IMR-90 (cell line): ENCODE measurements at regions not wholly inside any gene's neighbourhood (a gene's known extent, or its start where the extent isn't known, plus 50 kb on each side); places are given as distances from the start of the nearest gene placed in this dataset.

ENCODE experiments used
- ATAC-seq: fragments of 200-7000 bp; cut with Tn5 transposase; 2 replicates; pipeline ENCODE4 v1.9.1; 2020; ENCODE audit warnings: low read depth, mild to moderate bottlenecking, moderate library complexity
- BruUV-seq: library from RNA; stranded (reverse); fragments of 400-500 nt; replicated peaks from 2 replicates; lab custom pipeline; 2021; lab: Mats Ljungman, UMichigan
- CTCF ChIA-PET: fragments of 300-600 bp; formaldehyde crosslinking; extraction: SDS; loops from one replicate; lab custom pipeline; 2021; ENCODE audit warnings: antibody characterized with exemption; lab: Yijun Ruan, JAX
- POLR2A ChIA-PET: fragments of 300-600 bp; sonication (Branson Sonifier 250); formaldehyde crosslinking; loops from one replicate; lab custom pipeline; 2022; ENCODE audit warnings: antibody characterized with exemption; ENCODE audit not compliant: unreplicated experiment; lab: Charles Lee
- DNase-seq: peaks from one replicate; pipeline ENCODE4 v3.0.0; 2013
- H2AFZ ChIP-seq: replicated peaks from 2 replicates; pipeline ENCODE3; 2013; ENCODE audit warnings: low read length, mild to moderate bottlenecking; ENCODE audit not compliant: poor library complexity
- H2AK5ac ChIP-seq: 2 replicates; pipeline ENCODE4 v1.6.1; 2013; ENCODE audit warnings: low read depth, low read length, inconsistent platforms
- H2AK9ac ChIP-seq: replicated peaks from 2 replicates; pipeline ENCODE3; 2013; ENCODE audit warnings: mild to moderate bottlenecking, low read depth, low read length, moderate library complexity; ENCODE audit not compliant: poor library complexity
- H2BK120ac ChIP-seq: 2 replicates; pipeline ENCODE4 v1.6.1; 2013; ENCODE audit warnings: low read depth, low read length, inconsistent platforms
- H2BK15ac ChIP-seq: 3 replicates; pipeline ENCODE4 v1.6.1; 2013; ENCODE audit warnings: low read depth, low read length, inconsistent platforms
- H2BK20ac ChIP-seq: 2 replicates; pipeline ENCODE4 v1.6.1; 2013; ENCODE audit warnings: low read depth, mild to moderate bottlenecking, inconsistent platforms, low read length, moderate library complexity
- H2BK5ac ChIP-seq: 2 replicates; pipeline ENCODE4 v1.6.1; 2013; ENCODE audit warnings: mild to moderate bottlenecking, low read depth, low read length, inconsistent platforms; ENCODE audit not compliant: poor library complexity, severe bottlenecking
- H3K14ac ChIP-seq: replicated peaks from 2 replicates; pipeline ENCODE4 v1.6.1; 2013; ENCODE audit warnings: low read depth, low read length, inconsistent platforms
- H3K18ac ChIP-seq: 2 replicates; pipeline ENCODE4 v1.6.1; 2013; ENCODE audit warnings: low read depth, low read length, control low read depth
- H3K23ac ChIP-seq: 2 replicates; pipeline ENCODE4 v1.6.1; 2013; ENCODE audit warnings: low read depth, low read length, inconsistent platforms
- H3K27ac ChIP-seq: 2 replicates; pipeline ENCODE4 v1.5.1; 2013; ENCODE audit warnings: mild to moderate bottlenecking, control low read depth, low read length; ENCODE audit not compliant: insufficient read depth
- H3K27me3 ChIP-seq: 2 replicates; pipeline ENCODE4 v1.6.1; 2013; ENCODE audit warnings: low read length; ENCODE audit not compliant: control insufficient read depth, insufficient read depth
- H3K36me3 ChIP-seq: 2 replicates; pipeline ENCODE4 v1.6.1; 2013; ENCODE audit warnings: low read length, mixed read lengths; ENCODE audit not compliant: control insufficient read depth, insufficient read depth
- H3K4ac ChIP-seq: 2 replicates; pipeline ENCODE4 v1.6.1; 2013; ENCODE audit warnings: low read depth, low read length, inconsistent platforms
- H3K4me1 ChIP-seq: 2 replicates; pipeline ENCODE4 v1.6.1; 2013; ENCODE audit warnings: low read length, mixed read lengths; ENCODE audit not compliant: control insufficient read depth, insufficient read depth
- H3K4me2 ChIP-seq: 2 replicates; pipeline ENCODE4 v1.6.1; 2013; ENCODE audit warnings: low read depth, mild to moderate bottlenecking, control low read depth, low read length, moderate library complexity
- H3K4me3 ChIP-seq: 2 replicates; pipeline ENCODE4 v1.5.1; 2013; ENCODE audit warnings: low read depth, mild to moderate bottlenecking, control low read depth, low read length, moderate library complexity; ENCODE audit not compliant: insufficient read depth
- H3K56ac ChIP-seq: 2 replicates; pipeline ENCODE4 v1.6.1; 2013; ENCODE audit warnings: low read length, inconsistent platforms; ENCODE audit not compliant: insufficient read depth; ENCODE audit errors: extremely low read depth
- H3K79me1 ChIP-seq, 2 experiments: 2 replicates each; pipeline ENCODE4 v1.6.1; 2013; ENCODE audit warnings: low read length in 2 of 2, inconsistent platforms in 1 of 2, low read depth in 1 of 2
- H3K9ac ChIP-seq: 2 replicates; pipeline ENCODE4 v1.6.1; 2013; ENCODE audit warnings: low read depth, low read length, control low read depth
- H3K9me1 ChIP-seq: 2 replicates; pipeline ENCODE4 v1.6.1; 2013; ENCODE audit warnings: low read length, inconsistent platforms; ENCODE audit not compliant: insufficient read depth
- H3K9me3 ChIP-seq: 2 replicates; pipeline ENCODE4 v1.6.1; 2013; ENCODE audit warnings: low read length; ENCODE audit not compliant: control insufficient read depth, insufficient read depth
- H4K20me1 ChIP-seq: 2 replicates; pipeline ENCODE4 v1.6.1; 2013; ENCODE audit warnings: low read length, inconsistent platforms; ENCODE audit not compliant: insufficient read depth
- H4K5ac ChIP-seq: 2 replicates; pipeline ENCODE4 v1.6.1; 2013; ENCODE audit warnings: mild to moderate bottlenecking, low read depth, low read length, control low read depth
- H4K8ac ChIP-seq, 2 experiments: 2 replicates each; pipeline ENCODE4 v1.6.1; 2013; ENCODE audit warnings: low read depth in 2 of 2, low read length in 2 of 2, control low read depth in 1 of 2, inconsistent platforms in 1 of 2
- H4K91ac ChIP-seq: 2 replicates; pipeline ENCODE4 v1.6.1; 2013; ENCODE audit warnings: low read depth, low read length, inconsistent platforms; ENCODE audit not compliant: insufficient read depth
- CEBPB ChIP-seq: IDR thresholded peaks from 2 replicates; pipeline ENCODE4 v1.6.1; 2012; ENCODE audit warnings: low read depth, low read length, improper control_type of control experiment
- ELK1 ChIP-seq: fragments of 150-350 bp; IDR thresholded peaks from 2 replicates; pipeline ENCODE4 v1.6.1; 2016; ENCODE audit warnings: low read depth, mild to moderate bottlenecking, low read length, moderate library complexity, borderline replicate concordance
- FOS ChIP-seq: fragments of 150-350 bp; IDR thresholded peaks from 2 replicates; pipeline ENCODE4 v1.6.1; 2016; ENCODE audit warnings: low read depth, low read length
- MAFK ChIP-seq: IDR thresholded peaks from 2 replicates; pipeline ENCODE4 v1.6.1; 2012; ENCODE audit warnings: low read depth, low read length, improper control_type of control experiment
- MXI1 ChIP-seq: IDR thresholded peaks from 2 replicates; pipeline ENCODE4 v1.6.1; 2012; ENCODE audit warnings: low read depth, mild to moderate bottlenecking, low read length, moderate library complexity, borderline replicate concordance
- NFE2L2 ChIP-seq: fragments of 150-350 bp; IDR thresholded peaks from 2 replicates; pipeline ENCODE4 v1.6.1; 2016; ENCODE audit warnings: low read depth, mild to moderate bottlenecking, low read length
- RCOR1 ChIP-seq: IDR thresholded peaks from 2 replicates; pipeline ENCODE4 v1.6.1; 2012; ENCODE audit warnings: mild to moderate bottlenecking, low read length, improper control_type of control experiment; ENCODE audit not compliant: insufficient replicate concordance
- SMC3 ChIP-seq: fragments of 150-350 bp; IDR thresholded peaks from 2 replicates; pipeline ENCODE4 v1.6.1; 2016; ENCODE audit warnings: low read depth, mild to moderate bottlenecking, antibody characterized with exemption, low read length, moderate library complexity
- USF2 ChIP-seq: fragments of 150-350 bp; IDR thresholded peaks from 2 replicates; pipeline ENCODE4 v1.6.1; 2017; ENCODE audit warnings: mild to moderate bottlenecking, antibody characterized with exemption, low read length, low read depth
- WGBS, 2 experiments: methylation state at CpG; one replicate each; pipeline versions ENCODE4 v1.1.5 to v1.1.7; 2013; ENCODE audit warnings: missing lambda C conversion rate in 2 of 2; ENCODE audit not compliant: insufficient read length in 1 of 2; ENCODE audit errors: extremely low coverage in 2 of 2; 5-methylcytosine and 5-hydroxymethylcytosine counted together
- dilution Hi-C: fragments of 300-500 bp; cut with HindIII; formaldehyde crosslinking; loops from one replicate; pipeline ENCODE4 v1.14.3; 2018; ENCODE audit warnings: low sequenced_read_pairs; ENCODE audit not compliant: unreplicated experiment
- in situ Hi-C: fragments of 300-500 bp; cut with MboI; formaldehyde crosslinking; loops from 3 replicates; pipeline ENCODE4 v1.14.3; 2019; ENCODE audit warnings: low sequenced_read_pairs, inconsistent platforms, mixed read lengths
- intact Hi-C: fragments of 100-400 bp; cut with micrococcal nuclease; formaldehyde crosslinking; loops from 2 replicates; pipeline ENCODE4 v1.10.0; 2022

GRCh38 chr18:77395953-77396352 is 146.3 kb downstream of the GALR1 start:
- dilution Hi-C loops: no loop called here
- H3K27me3 ChIP-seq: no peaks in the 10 kb centered on the region
- no peaks in the 10 kb centered on the region for H4K20me1 ChIP-seq
- H3K4me2 ChIP-seq: no peak overlapping the region
- no TSS peak for BruUV-seq
- no peaks in the 10 kb centered on the region for H3K36me3 ChIP-seq
- no peak overlapping the region for H4K91ac ChIP-seq
- H3K56ac ChIP-seq: no peak overlapping the region
- H3K18ac ChIP-seq: no peak overlapping the region
- no peak overlapping the region for H3K23ac ChIP-seq
- intact Hi-C loops: no loop called here
- no peak overlapping the region for H2BK5ac ChIP-seq
- ATAC-seq (no peak), DNase-seq (no peak)
- no peak overlapping the region for H3K14ac ChIP-seq
- H3K4me1 ChIP-seq: no peaks in the 10 kb centered on the region
- ChIA-PET CTCF (no interaction called here), POLR2A (no interaction called here)
- H2AK5ac ChIP-seq: no peak overlapping the region
- H2BK20ac ChIP-seq: no peak overlapping the region
- no peaks in the 10 kb centered on the region for H3K9me1 ChIP-seq
- H3K4me3 ChIP-seq: no peak overlapping the region
- H3K79me1 ChIP-seq: no peaks in the 10 kb centered on the region
- H4K8ac ChIP-seq: no peak overlapping the region
- no peak overlapping the region for H2AK9ac ChIP-seq
- H4K5ac ChIP-seq: no peak overlapping the region
- no CpG with 5 or more reads among the region's 2 CpGs for WGBS, 2 experiments
- peaks cover 13% of the 10 kb centered on the region for H3K9me3 ChIP-seq
- TF ChIP-seq MAFK (no peak), RCOR1 (no peak), SMC3 (no peak), FOS (no peak), ELK1 (no peak), CEBPB (no peak), NFE2L2 (no peak), MXI1 (no peak), USF2 (no peak)
- in situ Hi-C loops: no loop called here
- no peak overlapping the region for H2AFZ ChIP-seq
- H2BK120ac ChIP-seq: no peak overlapping the region
- H3K4ac ChIP-seq: no peak overlapping the region
- no peak overlapping the region for H3K9ac ChIP-seq
- no peak overlapping the region for H2BK15ac ChIP-seq
- no peak overlapping the region for H3K27ac ChIP-seq
